ENCODE measurements at regions not wholly inside any gene's neighbourhood (a gene's known extent, or its start where the extent isn't known, plus 50 kb on each side); places are given as distances from the start of the nearest gene placed in this dataset.

DNA sequence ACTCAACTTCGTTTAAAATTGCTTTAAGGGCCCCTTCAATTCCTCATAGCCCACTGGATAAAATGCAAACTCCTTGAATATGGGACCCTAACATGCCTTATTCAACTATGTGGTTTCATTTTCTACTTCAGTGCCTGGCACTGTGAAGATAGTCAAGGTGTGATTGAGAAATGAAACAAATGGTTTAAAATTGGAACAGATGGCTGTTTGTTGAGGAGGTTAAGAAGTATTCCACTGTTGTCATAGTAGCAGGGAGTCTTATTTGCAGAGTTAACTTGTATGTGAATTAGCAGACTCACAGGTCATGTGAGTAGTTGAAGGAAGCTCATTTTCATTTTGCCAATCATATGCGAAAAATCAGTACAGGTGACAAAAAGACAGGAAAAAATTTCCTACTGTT is 593.3 kb downstream of the KCTD8 start:
- DNase-seq (ENCODE audit: low read depth) (no peak), FAIRE-seq (no peak)
- Mint-ChIP-seq H3K9me3 (ENCODE audit: unreplicated experiment) (peaks cover 8% of the 10 kb centered on the region), H3K27ac (ENCODE audit: unreplicated experiment) (no peak overlapping the region), H3K36me3 (ENCODE audit: low read depth, unreplicated experiment) (no peaks in the 10 kb centered on the region), H3K27me3 (ENCODE audit: low read depth, unreplicated experiment) (peaks cover 1% of the 10 kb centered on the region), H3K4me1 (ENCODE audit: low read depth, unreplicated experiment) (no peaks in the 10 kb centered on the region), H3K4me3 (ENCODE audit: unreplicated experiment) (no peak overlapping the region)
- TF ChIP-seq, protein P1, sequence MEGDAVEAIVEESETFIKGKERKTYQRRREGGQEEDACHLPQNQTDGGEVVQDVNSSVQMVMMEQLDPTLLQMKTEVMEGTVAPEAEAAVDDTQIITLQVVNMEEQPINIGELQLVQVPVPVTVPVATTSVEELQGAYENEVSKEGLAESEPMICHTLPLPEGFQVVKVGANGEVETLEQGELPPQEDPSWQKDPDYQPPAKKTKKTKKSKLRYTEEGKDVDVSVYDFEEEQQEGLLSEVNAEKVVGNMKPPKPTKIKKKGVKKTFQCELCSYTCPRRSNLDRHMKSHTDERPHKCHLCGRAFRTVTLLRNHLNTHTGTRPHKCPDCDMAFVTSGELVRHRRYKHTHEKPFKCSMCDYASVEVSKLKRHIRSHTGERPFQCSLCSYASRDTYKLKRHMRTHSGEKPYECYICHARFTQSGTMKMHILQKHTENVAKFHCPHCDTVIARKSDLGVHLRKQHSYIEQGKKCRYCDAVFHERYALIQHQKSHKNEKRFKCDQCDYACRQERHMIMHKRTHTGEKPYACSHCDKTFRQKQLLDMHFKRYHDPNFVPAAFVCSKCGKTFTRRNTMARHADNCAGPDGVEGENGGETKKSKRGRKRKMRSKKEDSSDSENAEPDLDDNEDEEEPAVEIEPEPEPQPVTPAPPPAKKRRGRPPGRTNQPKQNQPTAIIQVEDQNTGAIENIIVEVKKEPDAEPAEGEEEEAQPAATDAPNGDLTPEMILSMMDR (IDR thresholded peaks at IDR 0.05; ENCODE audit: insufficient read depth, low read depth, low read length) = no peak
- TF ChIP-seq EZH2 (IDR thresholded peaks at IDR 0.05; ENCODE audit: insufficient read depth, low read length) = no peak
- H3K27ac ChIP-seq (ENCODE audit: low read depth, low read length) = no peak overlapping the region
- no peaks in the 10 kb centered on the region for H3K9me3 ChIP-seq (ENCODE audit: insufficient read depth, low read depth, low read length)
- H3K4me2 ChIP-seq (ENCODE audit: low read length) = no peak overlapping the region
- no peaks in the 10 kb centered on the region for H4K20me1 ChIP-seq (ENCODE audit: insufficient read depth, low read length)
- no peak overlapping the region for H3K9ac ChIP-seq (ENCODE audit: low read length)
- H3K36me3 ChIP-seq (ENCODE audit: insufficient read depth, low read length) = no peaks in the 10 kb centered on the region
- H2AFZ ChIP-seq (ENCODE audit: low read depth, low read length) = no peak overlapping the region
- no peaks in the 10 kb centered on the region for H3K4me1 ChIP-seq (ENCODE audit: insufficient read depth, low read length)
- no peaks in the 10 kb centered on the region for H3K27me3 ChIP-seq (ENCODE audit: insufficient read depth, low read length)
- H3K79me2 ChIP-seq (ENCODE audit: insufficient read depth, low read length) = no peaks in the 10 kb centered on the region
- no peak overlapping the region for H3K4me3 ChIP-seq (ENCODE audit: insufficient read depth, low read depth, low read length)

DNA sequence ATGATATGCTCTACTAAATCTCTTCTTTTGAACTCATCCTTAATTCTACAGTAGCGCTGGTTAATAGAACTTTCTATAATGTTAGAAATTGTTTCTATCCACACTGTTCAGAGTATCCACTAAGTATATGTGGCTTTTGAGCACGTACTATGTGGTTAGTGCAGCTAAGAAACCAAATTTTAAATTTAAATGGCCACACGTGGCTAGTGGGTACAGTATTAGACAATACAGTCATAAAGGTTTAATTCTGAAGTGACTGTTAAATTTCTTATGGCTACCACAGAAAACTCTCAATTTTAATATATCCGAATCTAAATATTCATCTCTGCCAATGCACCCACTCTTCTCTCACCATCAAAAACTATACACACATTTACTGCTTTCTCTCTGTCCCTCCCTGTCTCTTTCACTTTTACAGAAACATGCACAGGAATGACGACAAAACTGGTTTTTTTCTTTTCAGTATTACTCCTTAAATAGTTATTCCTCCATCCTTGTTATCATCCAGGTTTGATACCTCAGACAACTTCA is 583.9 kb downstream of the KCTD8 start:
- no peak overlapping the region for H3K4me3 ChIP-seq (ENCODE audit: insufficient read depth, low read depth, low read length)

DNA sequence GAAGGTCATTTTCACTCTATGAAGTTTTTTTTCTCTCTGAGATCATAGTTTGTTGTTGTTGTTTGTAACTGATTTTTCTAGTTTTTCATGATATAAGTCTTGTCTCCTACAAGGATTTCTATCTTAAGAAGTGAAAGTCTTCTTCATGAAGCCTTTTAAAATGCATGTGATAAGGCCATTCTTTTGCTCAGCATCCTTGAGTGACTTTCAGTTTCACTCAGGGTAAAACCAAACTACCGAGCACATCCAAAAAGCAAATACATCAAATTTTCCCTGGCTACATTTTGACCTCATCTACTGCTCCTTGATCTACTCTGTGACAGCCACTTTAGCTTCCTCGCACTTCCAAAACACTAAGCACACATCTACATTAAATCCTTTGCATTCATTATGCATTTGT is 580.7 kb downstream of the KCTD8 start:
- H3K36me3 Mint-ChIP-seq (ENCODE audit: low read depth, unreplicated experiment) = no peaks in the 10 kb centered on the region
- Histone ChIP-seq H3K4me2 (ENCODE audit: low read length) (no peak overlapping the region), H3K9me3 (ENCODE audit: insufficient read depth, low read depth, low read length) (no peaks in the 10 kb centered on the region), H2AFZ (ENCODE audit: low read depth, low read length) (no peak overlapping the region), H3K4me3 (ENCODE audit: insufficient read depth, low read depth, low read length) (no peak overlapping the region), H3K9ac (ENCODE audit: low read length) (no peak overlapping the region), H3K79me2 (ENCODE audit: insufficient read depth, low read length) (no peaks in the 10 kb centered on the region), H3K4me1 (ENCODE audit: insufficient read depth, low read length) (no peaks in the 10 kb centered on the region), H3K36me3 (ENCODE audit: insufficient read depth, low read length) (no peaks in the 10 kb centered on the region), H3K27ac (ENCODE audit: low read depth, low read length) (no peak overlapping the region), H3K27me3 (ENCODE audit: insufficient read depth, low read length) (no peaks in the 10 kb centered on the region), H4K20me1 (ENCODE audit: insufficient read depth, low read length) (no peaks in the 10 kb centered on the region)
- H3K27ac Mint-ChIP-seq (ENCODE audit: unreplicated experiment) = no peak overlapping the region
- DNase-seq (ENCODE audit: low read depth) (no peak), FAIRE-seq (no peak)
- TF ChIP-seq EZH2 (IDR thresholded peaks at IDR 0.05; ENCODE audit: insufficient read depth, low read length) = no peak
- TF ChIP-seq, protein P1 (IDR thresholded peaks at IDR 0.05; ENCODE audit: insufficient read depth, low read depth, low read length) = no peak
- H3K9me3 Mint-ChIP-seq (ENCODE audit: unreplicated experiment) = no peaks in the 10 kb centered on the region
- no peak overlapping the region for H3K4me3 Mint-ChIP-seq (ENCODE audit: unreplicated experiment)
- H3K27me3 Mint-ChIP-seq (ENCODE audit: low read depth, unreplicated experiment) = no peaks in the 10 kb centered on the region
- no peaks in the 10 kb centered on the region for H3K4me1 Mint-ChIP-seq (ENCODE audit: low read depth, unreplicated experiment)

More for the DNA sequence above, 583.9 kb downstream of the KCTD8 start:
- no peaks in the 10 kb centered on the region for H3K9me3 ChIP-seq (ENCODE audit: insufficient read depth, low read depth, low read length)
- H4K20me1 ChIP-seq (ENCODE audit: insufficient read depth, low read length) = no peaks in the 10 kb centered on the region
- no peaks in the 10 kb centered on the region for H3K36me3 Mint-ChIP-seq (ENCODE audit: low read depth, unreplicated experiment)
- H3K4me1 Mint-ChIP-seq (ENCODE audit: low read depth, unreplicated experiment) = no peaks in the 10 kb centered on the region
- no peaks in the 10 kb centered on the region for H3K27me3 Mint-ChIP-seq (ENCODE audit: low read depth, unreplicated experiment)
- DNase-seq (ENCODE audit: low read depth) = no peak
- TF ChIP-seq, protein P1 (IDR thresholded peaks at IDR 0.05; ENCODE audit: insufficient read depth, low read depth, low read length) = no peak
- no peak for TF ChIP-seq EZH2 (IDR thresholded peaks at IDR 0.05; ENCODE audit: insufficient read depth, low read length)
- no peaks in the 10 kb centered on the region for H3K36me3 ChIP-seq (ENCODE audit: insufficient read depth, low read length)
- no peak overlapping the region for H3K9ac ChIP-seq (ENCODE audit: low read length)
- H3K27ac Mint-ChIP-seq (ENCODE audit: unreplicated experiment) = no peak overlapping the region
- no peaks in the 10 kb centered on the region for H3K27me3 ChIP-seq (ENCODE audit: insufficient read depth, low read length)
- H3K27ac ChIP-seq (ENCODE audit: low read depth, low read length) = no peak overlapping the region
- H3K79me2 ChIP-seq (ENCODE audit: insufficient read depth, low read length) = no peaks in the 10 kb centered on the region
- no peaks in the 10 kb centered on the region for H3K9me3 Mint-ChIP-seq (ENCODE audit: unreplicated experiment)
- H3K4me2 ChIP-seq (ENCODE audit: low read length) = no peak overlapping the region
- H2AFZ ChIP-seq (ENCODE audit: low read depth, low read length) = no peak overlapping the region
- no peak for FAIRE-seq
- no peaks in the 10 kb centered on the region for H3K4me1 ChIP-seq (ENCODE audit: insufficient read depth, low read length)
- no peak overlapping the region for H3K4me3 Mint-ChIP-seq (ENCODE audit: unreplicated experiment)
